OCI-LY3 (cell line): ENCODE measurements at regions not wholly inside any gene's neighbourhood (a gene's known extent, or its start where the extent isn't known, plus 50 kb on each side); places are given as distances from the start of the nearest gene placed in this dataset.

Experiments
- CTCF ChIP-seq: fragments of 200-600, 300-600 bp; sonication (generic); IDR thresholded peaks from 2 replicates; pipeline ENCODE4 v1.5.1; 2014; ENCODE audit warnings: antibody characterized with exemption, low read length, low read depth
- EZH2phosphoT487 ChIP-seq: fragments of 200-600 bp; shearing (Covaris generic); IDR thresholded peaks from 2 replicates; pipeline ENCODE4 v1.6.1; 2018; ENCODE audit warnings: antibody characterized with exemption, mixed run types, low read depth

- TF ChIP-seq CTCF (no peak), EZH2phosphoT487 (no peak)
Measured at GRCh38 chr15:24752354-24752753, 76.8 kb downstream of the NPAP1 start.
